Subcutaneous abdominal adipose tissue (tissue), 5 donors: ENCODE measurements at regions not wholly inside any gene's neighbourhood (a gene's known extent, or its start where the extent isn't known, plus 50 kb on each side); places are given as distances from the start of the nearest gene placed in this dataset.

Experiments used
- H3K27ac ChIP-seq: one replicate; pipeline ENCODE4 v1.7.0; 2013; ENCODE audit warnings: low read depth, mild to moderate bottlenecking, inconsistent platforms, low read length, moderate library complexity
- H3K27me3 ChIP-seq, 5 donors: one replicate each; pipeline ENCODE4 v1.7.0; 2013; ENCODE audit warnings: low read length in 5 of 5, inconsistent platforms in 1 of 5; ENCODE audit not compliant: control insufficient read depth in 5 of 5, insufficient read depth in 4 of 5
- H3K36me3 ChIP-seq, 5 donors: one replicate each; pipeline ENCODE4 v1.7.0; 2013; ENCODE audit warnings: low read length in 5 of 5; ENCODE audit not compliant: control insufficient read depth in 5 of 5, insufficient read depth in 5 of 5
- H3K4me1 ChIP-seq, 5 donors: one replicate each; pipeline ENCODE4 v1.7.0; 2013; ENCODE audit warnings: low read length in 5 of 5, mild to moderate bottlenecking in 3 of 5, moderate library complexity in 1 of 5; ENCODE audit not compliant: control insufficient read depth in 5 of 5, insufficient read depth in 5 of 5
- H3K4me3 ChIP-seq, 5 donors: one replicate each; pipeline ENCODE4 v1.7.0; 2013; ENCODE audit warnings: low read length in 5 of 5, low read depth in 1 of 5
- H3K9ac ChIP-seq, 5 donors: one replicate each; pipeline ENCODE4 v1.7.0; 2013; ENCODE audit warnings: low read length in 5 of 5, mild to moderate bottlenecking in 4 of 5, moderate library complexity in 3 of 5
- H3K9me3 ChIP-seq, 5 donors: one replicate each; pipeline ENCODE4 v1.7.0; 2013; ENCODE audit warnings: low read length in 5 of 5; ENCODE audit not compliant: control insufficient read depth in 5 of 5
- donor health status: healthy.
- donor health status: healthy.
- donor health status: healthy.
- donor health status: healthy.
- donor health status: healthy.

- Histone ChIP-seq H3K27ac (no peak overlapping the region), H3K9ac (no peak overlapping the region), H3K4me1 (peaks cover 0 to 10% (median 4%) of the 10 kb centered on the region in 5 donors), H3K27me3 (peaks cover 34 to 68% (median 52%) of the 10 kb centered on the region in 5 donors), H3K9me3 (no peaks in the 10 kb centered on the region), H3K4me3 (no peak overlapping the region), H3K36me3 (no peaks in the 10 kb centered on the region)
Measured at GRCh38 chr4:3867403-3868100, 101.4 kb downstream of the ADRA2C start.

- Histone ChIP-seq H3K9me3 (peaks cover 0 to 3% (median 0%) of the 10 kb centered on the region in 5 donors), H3K27ac (no peak overlapping the region), H3K4me3 (no peak overlapping the region), H3K4me1 (peaks cover 0 to 5% (median 2%) of the 10 kb centered on the region in 5 donors), H3K36me3 (no peaks in the 10 kb centered on the region), H3K27me3 (peaks cover 44 to 71% (median 53%) of the 10 kb centered on the region in 5 donors), H3K9ac (no peak overlapping the region)
Measured at GRCh38 chr4:3868211-3869173, 102.3 kb downstream of the ADRA2C start.

- Histone ChIP-seq H3K27ac (no peak overlapping the region), H3K9me3 (peaks cover 0 to 3% (median 0%) of the 10 kb centered on the region in 5 donors), H3K9ac (no peak overlapping the region), H3K4me3 (no peak overlapping the region), H3K4me1 (peaks cover 0 to 5% (median 2%) of the 10 kb centered on the region in 5 donors), H3K36me3 (no peaks in the 10 kb centered on the region), H3K27me3 (peaks cover 49 to 69% (median 52%) of the 10 kb centered on the region in 5 donors)
Measured at GRCh38 chr4:3869174-3869572, 103.0 kb downstream of the ADRA2C start.

- peaks cover 51 to 72% (median 53%) of the 10 kb centered on the region in 5 donors for H3K27me3 ChIP-seq
- peaks cover 0 to 3% (median 0%) of the 10 kb centered on the region in 5 donors for H3K9me3 ChIP-seq
- no peak overlapping the region for H3K4me3 ChIP-seq
- no peak overlapping the region for H3K27ac ChIP-seq
- H3K4me1 ChIP-seq, result peaks cover 0 to 5% (median 2%) of the 10 kb centered on the region in 5 donors
- H3K9ac ChIP-seq, result no peak overlapping the region
- no peaks in the 10 kb centered on the region for H3K36me3 ChIP-seq
Measured at GRCh38 chr4:3869661-3870566, 103.7 kb downstream of the ADRA2C start.

GRCh38 chr4:3870567-3870962 lies 104.4 kb downstream of the ADRA2C start:
- peaks cover 49 to 74% (median 54%) of the 10 kb centered on the region in 5 donors for H3K27me3 ChIP-seq
- peaks cover 0 to 3% (median 0%) of the 10 kb centered on the region in 5 donors for H3K9me3 ChIP-seq
- peaks cover 0 to 5% (median 2%) of the 10 kb centered on the region in 5 donors for H3K4me1 ChIP-seq
- no peak overlapping the region for H3K9ac ChIP-seq
- H3K4me3 ChIP-seq, result no peak overlapping the region
- H3K27ac ChIP-seq, result no peak overlapping the region
- H3K36me3 ChIP-seq, result no peaks in the 10 kb centered on the region

- peaks cover 52 to 75% (median 58%) of the 10 kb centered on the region in 5 donors for H3K27me3 ChIP-seq
Measured at GRCh38 chr4:3871181-3871852, 105.1 kb downstream of the ADRA2C start.

GRCh38 chr4:3871881-3872833 lies 106.0 kb downstream of the ADRA2C start:
- no peaks in the 10 kb centered on the region for H3K36me3 ChIP-seq
- H3K4me1 ChIP-seq, result peaks cover 0 to 5% (median 2%) of the 10 kb centered on the region in 5 donors
- H3K4me3 ChIP-seq, result no peak overlapping the region
- peaks cover 0 to 3% (median 0%) of the 10 kb centered on the region in 5 donors for H3K9me3 ChIP-seq
- peaks cover 52 to 77% (median 60%) of the 10 kb centered on the region in 5 donors for H3K27me3 ChIP-seq
- H3K9ac ChIP-seq, result no peak overlapping the region
- H3K27ac ChIP-seq, result no peak overlapping the region

More at GRCh38 chr4:3871181-3871852, 105.1 kb downstream of the ADRA2C start:
- Histone ChIP-seq H3K27ac (no peak overlapping the region), H3K4me1 (peaks cover 0 to 5% (median 2%) of the 10 kb centered on the region in 5 donors), H3K9ac (no peak overlapping the region), H3K36me3 (no peaks in the 10 kb centered on the region), H3K4me3 (peak overlapping the region in 1 of 5 donors; percentile 13), H3K9me3 (peaks cover 0 to 3% (median 0%) of the 10 kb centered on the region in 5 donors)

- Histone ChIP-seq H3K27ac (no peak overlapping the region), H3K27me3 (peaks cover 50 to 77% (median 60%) of the 10 kb centered on the region in 5 donors), H3K4me3 (no peak overlapping the region), H3K4me1 (peaks cover 0 to 5% (median 2%) of the 10 kb centered on the region in 5 donors), H3K9me3 (peaks cover 0 to 4% (median 3%) of the 10 kb centered on the region in 5 donors), H3K36me3 (no peaks in the 10 kb centered on the region), H3K9ac (no peak overlapping the region)
Measured at GRCh38 chr4:3872834-3873313, 106.7 kb downstream of the ADRA2C start.
